Endothelial cell of umbilical vein (primary cell): ENCODE measurements at regions not wholly inside any gene's neighbourhood (a gene's known extent, or its start where the extent isn't known, plus 50 kb on each side); places are given as distances from the start of the nearest gene placed in this dataset.

ENCODE experiments used
- BruUV-seq: library from RNA; stranded (reverse); fragments of 400-500 nt; replicated peaks from 2 replicates; lab custom pipeline; 2021; lab: Mats Ljungman, UMichigan
- CTCF ChIA-PET: fragments of 300-600, 350-600 bp; sonication (Branson Sonifier 250); formaldehyde crosslinking; loops from one replicate; lab custom pipeline; 2021; ENCODE audit warnings: antibody characterized with exemption, inconsistent platforms; lab: Charles Lee
- POLR2A ChIA-PET: fragments of 300-600, 350-600 bp; sonication (Branson Sonifier 250); formaldehyde crosslinking; loops from one replicate; lab custom pipeline; 2021; ENCODE audit warnings: antibody characterized with exemption, inconsistent platforms; lab: Charles Lee
- DNase-seq: peaks from one replicate; pipeline ENCODE4 v3.0.0-alpha.2; 2011; ENCODE audit warnings: low read depth, low spot score
- FAIRE-seq: peaks from 2 replicates; lab custom pipeline; 2011; peaks lifted over from hg19 to GRCh38; lab: Jason Lieb, UNC
- H2AFZ ChIP-seq: 2 replicates; pipeline ENCODE4 v1.6.0; 2012; ENCODE audit warnings: low read depth, low read length, control low read depth, inconsistent platforms
- H3K27ac ChIP-seq: 2 replicates; pipeline ENCODE4 v1.5.1; 2011; ENCODE audit warnings: low read depth, mild to moderate bottlenecking, control low read depth, low read length, moderate library complexity; ENCODE audit not compliant: insufficient read depth
- H3K27me3 ChIP-seq, 2 experiments: 2 replicates each; pipeline versions ENCODE4 v1.6.0 to v1.6.1; 2011; ENCODE audit warnings: low read length in 2 of 2, mixed read lengths in 1 of 2; ENCODE audit not compliant: control insufficient read depth in 2 of 2, insufficient read depth in 2 of 2
- H3K36me3 ChIP-seq, 2 experiments: 2 replicates in 1 of 2; 3 replicates in 1 of 2; pipeline ENCODE4 v1.5.1; 2011; ENCODE audit warnings: low read length in 2 of 2, mild to moderate bottlenecking in 1 of 2, moderate library complexity in 1 of 2; ENCODE audit not compliant: control insufficient read depth in 2 of 2, insufficient read depth in 2 of 2; ENCODE audit errors: extremely low read depth in 1 of 2
- H3K4me1 ChIP-seq: 3 replicates; pipeline ENCODE4 v1.5.1; 2011; ENCODE audit warnings: mild to moderate bottlenecking, low read length; ENCODE audit not compliant: control insufficient read depth, insufficient read depth; ENCODE audit errors: extremely low read depth
- H3K4me2 ChIP-seq: 2 replicates; pipeline ENCODE4 v1.6.1; 2011; ENCODE audit warnings: low read length, control low read depth, mixed read lengths; ENCODE audit not compliant: insufficient read depth
- H3K4me3 ChIP-seq, 3 experiments: fragments of 200-600 bp in 1 of 3; sonication (generic), shearing (Covaris generic) in 1 of 3; replicated peaks in 1 of 3; 2 replicates each; pipeline ENCODE4 v1.5.1; 2011 to 2016; ENCODE audit warnings: control low read depth in 3 of 3, low read length in 3 of 3, mild to moderate bottlenecking in 2 of 3, inconsistent platforms in 1 of 3, low read depth in 1 of 3, moderate library complexity in 1 of 3; ENCODE audit not compliant: insufficient read depth in 1 of 3
- H3K79me2 ChIP-seq: 2 replicates; pipeline ENCODE4 v1.6.0; 2012; ENCODE audit warnings: low read length, inconsistent platforms; ENCODE audit not compliant: control insufficient read depth, insufficient read depth
- H3K9ac ChIP-seq: replicated peaks from 2 replicates; pipeline ENCODE3; 2011; ENCODE audit warnings: low read length, control low read depth; ENCODE audit not compliant: insufficient read depth; ENCODE audit errors: extremely low read depth
- H3K9me1 ChIP-seq: replicated peaks from 3 replicates; pipeline ENCODE4 v1.6.0; 2011; ENCODE audit warnings: mild to moderate bottlenecking, low read length; ENCODE audit not compliant: control insufficient read depth, insufficient read depth; ENCODE audit errors: extremely low read depth
- H3K9me3 ChIP-seq: replicated peaks from 2 replicates; pipeline ENCODE4 v1.5.1; 2012; ENCODE audit warnings: low read length, inconsistent platforms; ENCODE audit not compliant: control insufficient read depth, insufficient read depth
- H4K20me1 ChIP-seq: replicated peaks from 2 replicates; pipeline ENCODE3; 2011; ENCODE audit warnings: mild to moderate bottlenecking, low read length; ENCODE audit not compliant: control insufficient read depth, insufficient read depth; ENCODE audit errors: extremely low read depth
- CTCF ChIP-seq, 2 donors: IDR thresholded peaks; 1 replicate in 1 of 2; 2 replicates in 1 of 2; pipeline ENCODE4 v1.5.1; 2011; ENCODE audit warnings: low read length in 2 of 2, mild to moderate bottlenecking in 2 of 2, moderate library complexity in 2 of 2, control low read depth in 1 of 2, inconsistent platforms in 1 of 2, low read depth in 1 of 2; ENCODE audit not compliant: insufficient read depth in 1 of 2; ENCODE audit errors: extremely low read depth in 1 of 2
- EZH2 ChIP-seq: IDR thresholded peaks from 2 replicates; pipeline ENCODE4 v1.6.1; 2012; ENCODE audit warnings: borderline replicate concordance, low read depth, mild to moderate bottlenecking, moderate library complexity, low read length, inconsistent platforms; ENCODE audit not compliant: severe bottlenecking
- FOS ChIP-seq: IDR thresholded peaks from 2 replicates; pipeline ENCODE4 v1.6.1; 2011; ENCODE audit warnings: mild to moderate bottlenecking, low read length, moderate library complexity, borderline replicate concordance; ENCODE audit not compliant: insufficient read depth
- JUN ChIP-seq: IDR thresholded peaks from 2 replicates; pipeline ENCODE4 v1.6.1; 2011; ENCODE audit warnings: borderline replicate concordance, low read depth; ENCODE audit not compliant: insufficient read length, insufficient read depth
- POLR2AphosphoS5 ChIP-seq: IDR thresholded peaks from 2 replicates; pipeline ENCODE4 v1.6.1; 2012; ENCODE audit warnings: low read depth, mild to moderate bottlenecking, control low read depth, low read length, moderate library complexity; ENCODE audit not compliant: insufficient read depth
- dilution Hi-C: fragments of 300-500 bp; cut with MboI; formaldehyde crosslinking; loops from one replicate; pipeline ENCODE4 v1.15.0; 2019; ENCODE audit warnings: low sequenced_read_pairs; ENCODE audit not compliant: extremely low pct_ligation_motif_present
- intact Hi-C: fragments of 100-400 bp; cut with micrococcal nuclease; formaldehyde crosslinking; loops from one replicate; pipeline ENCODE4 v1.10.0; 2022

DNA sequence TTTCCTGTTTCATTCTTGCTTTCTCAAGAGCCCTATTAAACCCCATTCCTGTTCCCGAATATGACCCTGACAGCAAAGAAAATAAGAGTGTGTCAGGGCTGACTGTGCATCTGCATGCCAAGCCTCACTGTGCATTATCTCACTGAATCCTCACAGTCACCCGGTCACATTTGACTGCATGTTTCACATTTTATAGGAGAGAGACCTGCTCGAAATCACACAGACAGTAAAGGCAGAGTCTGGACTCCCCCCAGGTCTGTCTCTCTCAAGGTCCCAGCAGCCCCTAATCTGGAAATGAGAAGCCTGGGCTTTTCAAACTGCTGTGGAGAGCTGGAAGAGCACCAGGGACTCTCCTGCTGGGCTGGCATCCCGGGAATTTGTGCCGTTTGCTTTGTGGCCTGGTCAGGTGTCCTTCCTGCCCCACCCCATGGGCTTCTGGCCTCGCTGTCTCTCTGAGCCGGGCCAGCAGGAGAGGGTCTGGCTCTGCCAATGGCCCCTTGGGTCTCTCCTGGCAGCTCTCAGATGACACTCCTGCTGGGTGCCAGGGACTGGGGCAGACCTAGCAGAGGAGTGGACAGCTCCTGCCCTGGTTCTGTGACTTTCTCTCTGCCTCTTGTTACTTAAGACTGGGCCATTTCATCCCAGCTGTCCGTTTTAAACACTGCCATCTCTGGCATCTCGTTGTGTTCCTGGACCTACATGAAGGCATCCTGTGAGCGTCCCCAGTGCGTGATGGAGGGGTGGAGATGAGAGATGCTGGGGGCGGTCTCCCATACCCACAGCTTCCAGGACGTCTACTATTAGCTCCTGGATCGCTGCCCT, 173.6 kb downstream of the ARHGAP12 start:
- no TSS peak for BruUV-seq
- FAIRE-seq = no peak

More for the DNA sequence above, 173.6 kb downstream of the ARHGAP12 start:
- TF ChIP-seq CTCF (IDR thresholded peaks at IDR 0.05; ENCODE audit: extremely low read depth in 1 of 2, insufficient read depth in 1 of 2, low read depth in 1 of 2, low read length in 2 of 2) (no peak), JUN (no peak), EZH2 (no peak), POLR2AphosphoS5 (no peak), FOS (no peak)
- CTCF ChIA-PET = interaction anchor here (0.7 to 0.9 kb wide), 2 partner anchors 54 to 337 kb away, joined by 3 to 4 read pairs; no protein-coding TSS in a partner anchor
- H3K4me1 ChIP-seq = peaks cover 9% of the 10 kb centered on the region
- no peak overlapping the region for H3K4me3 ChIP-seq
- no peak overlapping the region for H2AFZ ChIP-seq
- H3K79me2 ChIP-seq = no peaks in the 10 kb centered on the region
- no peaks in the 10 kb centered on the region for H3K36me3 ChIP-seq
- H4K20me1 ChIP-seq = no peaks in the 10 kb centered on the region
- no peaks in the 10 kb centered on the region for H3K27me3 ChIP-seq
- H3K27ac ChIP-seq = no peak overlapping the region
- no peak overlapping the region for H3K9ac ChIP-seq
- intact Hi-C loops (no loop called here), dilution Hi-C loops (no loop called here)
- no peaks in the 10 kb centered on the region for H3K9me3 ChIP-seq
- no peak for DNase-seq
- H3K4me2 ChIP-seq = no peak overlapping the region
- no peaks in the 10 kb centered on the region for H3K9me1 ChIP-seq
- POLR2A ChIA-PET = no interaction called here
